Spleen (tissue), 7 donors: ENCODE measurements at regions not wholly inside any gene's neighbourhood (a gene's known extent, or its start where the extent isn't known, plus 50 kb on each side); places are given as distances from the start of the nearest gene placed in this dataset.

Experiments
- POLR2AphosphoS5 ChIP-seq, 3 donors: sonication (generic); formaldehyde crosslinking; IDR thresholded peaks; one replicate each; pipeline ENCODE4 v1.5.1; 2017; ENCODE audit warnings: antibody characterized with exemption in 3 of 3
- TF ChIP-seq, protein P1 (sequence below), 11 experiments: fragments of 200-600 bp in 7 of 11; fragments of 450-650 bp in 4 of 11; sonication (generic) in 4 of 11; IDR thresholded peaks in 8 of 11; conservative IDR thresholded peaks in 3 of 11; 1 replicate in 7 of 11; 2 replicates in 4 of 11; pipeline versions ENCODE4 v1.4.0 to v1.8.0; 2016 to 2021; ENCODE audit warnings: antibody characterized with exemption in 11 of 11, inconsistent platforms in 4 of 11, mild to moderate bottlenecking in 1 of 11
- donor health status: DM: no; HTN: no; CAD: no; lungs with moderate emphysema.
- donor health status: DM: no; HTN: no; CAD: no.
- donor health status: DM: no; HTN: no; CAD: no.

DNA sequence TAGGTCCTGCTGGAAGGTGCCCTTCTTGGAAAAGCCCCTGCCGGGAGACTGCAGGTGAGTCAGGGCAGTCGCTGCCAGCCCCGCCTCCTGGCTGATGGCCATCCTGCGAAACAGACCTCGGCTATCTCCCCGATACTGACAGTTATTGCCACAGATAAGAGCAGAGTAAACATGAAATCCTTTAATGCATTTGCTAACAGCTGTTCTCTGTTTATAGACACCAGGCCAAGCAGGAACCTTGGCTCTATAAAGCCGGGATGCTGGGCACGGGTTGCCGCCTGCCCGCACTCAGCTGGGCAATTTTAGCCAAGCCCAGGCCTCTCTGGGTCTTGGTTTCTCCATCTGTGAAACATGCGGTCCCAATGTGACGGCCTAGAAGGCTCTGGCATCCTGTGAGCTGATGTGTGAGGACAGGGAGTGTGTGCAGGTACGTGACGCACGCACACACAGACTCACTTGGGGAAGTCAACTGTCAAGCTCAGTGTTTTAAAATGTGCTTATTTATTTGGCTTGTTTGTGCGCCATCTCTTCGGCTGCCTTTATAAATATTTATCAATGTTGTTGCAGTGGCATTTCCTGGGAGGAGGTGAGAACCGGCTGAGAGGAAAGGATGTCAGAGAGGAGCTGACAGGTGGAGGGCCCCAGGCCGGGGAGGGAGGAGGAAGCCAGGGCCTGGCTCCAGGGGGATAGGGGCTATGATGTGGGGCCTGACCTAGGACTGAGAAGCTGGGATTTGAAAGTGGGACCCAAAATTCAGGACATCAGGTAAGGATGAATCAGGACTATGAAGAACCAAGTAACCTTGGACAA, 50.8 kb upstream of the PRR23E start:
- TF ChIP-seq, protein P1, sequence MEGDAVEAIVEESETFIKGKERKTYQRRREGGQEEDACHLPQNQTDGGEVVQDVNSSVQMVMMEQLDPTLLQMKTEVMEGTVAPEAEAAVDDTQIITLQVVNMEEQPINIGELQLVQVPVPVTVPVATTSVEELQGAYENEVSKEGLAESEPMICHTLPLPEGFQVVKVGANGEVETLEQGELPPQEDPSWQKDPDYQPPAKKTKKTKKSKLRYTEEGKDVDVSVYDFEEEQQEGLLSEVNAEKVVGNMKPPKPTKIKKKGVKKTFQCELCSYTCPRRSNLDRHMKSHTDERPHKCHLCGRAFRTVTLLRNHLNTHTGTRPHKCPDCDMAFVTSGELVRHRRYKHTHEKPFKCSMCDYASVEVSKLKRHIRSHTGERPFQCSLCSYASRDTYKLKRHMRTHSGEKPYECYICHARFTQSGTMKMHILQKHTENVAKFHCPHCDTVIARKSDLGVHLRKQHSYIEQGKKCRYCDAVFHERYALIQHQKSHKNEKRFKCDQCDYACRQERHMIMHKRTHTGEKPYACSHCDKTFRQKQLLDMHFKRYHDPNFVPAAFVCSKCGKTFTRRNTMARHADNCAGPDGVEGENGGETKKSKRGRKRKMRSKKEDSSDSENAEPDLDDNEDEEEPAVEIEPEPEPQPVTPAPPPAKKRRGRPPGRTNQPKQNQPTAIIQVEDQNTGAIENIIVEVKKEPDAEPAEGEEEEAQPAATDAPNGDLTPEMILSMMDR (IDR thresholded peaks at IDR 0.05 in 8 of 11, conservative IDR thresholded peaks at IDR 0.05 in 3 of 11), result no peak
- no peak for TF ChIP-seq POLR2AphosphoS5 (IDR thresholded peaks at IDR 0.05)
